ELF-1 (cell line): ENCODE measurements at regions not wholly inside any gene's neighbourhood (a gene's known extent, or its start where the extent isn't known, plus 50 kb on each side); places are given as distances from the start of the nearest gene placed in this dataset.

Source experiments
- DNase-seq: peaks from one replicate; pipeline ENCODE4 v3.0.0-alpha.2; 2016; ENCODE audit warnings: low read depth, low spot score

- no peak for DNase-seq
These were observed 244.3 kb downstream of the ACTR3 start for GRCh38 chr2:114134146-114134545.

DNA sequence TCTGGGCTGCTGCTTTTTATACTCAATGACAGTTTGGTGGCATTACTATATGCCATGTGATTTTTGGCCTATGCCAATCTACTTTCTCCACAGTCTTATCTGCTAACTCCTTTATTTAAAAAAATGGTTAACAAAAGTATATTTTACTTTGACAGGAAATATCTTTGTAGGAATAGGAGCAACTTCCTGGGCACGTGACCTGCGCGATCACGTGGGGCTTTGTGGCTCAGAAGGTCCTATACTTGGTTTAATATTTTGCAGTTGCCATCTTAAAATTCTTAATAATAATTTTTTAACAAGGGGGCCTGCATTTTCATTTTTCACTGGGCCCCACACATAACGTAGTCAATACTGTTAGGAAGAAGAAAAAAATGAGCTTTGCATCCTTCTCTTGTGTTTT, 249.7 kb downstream of the ACTR3 start:
- no peak for DNase-seq

GRCh38 chr2:114156366-114157056, 266.6 kb downstream of the ACTR3 start:
- peak; percentile 6 for DNase-seq

DNA sequence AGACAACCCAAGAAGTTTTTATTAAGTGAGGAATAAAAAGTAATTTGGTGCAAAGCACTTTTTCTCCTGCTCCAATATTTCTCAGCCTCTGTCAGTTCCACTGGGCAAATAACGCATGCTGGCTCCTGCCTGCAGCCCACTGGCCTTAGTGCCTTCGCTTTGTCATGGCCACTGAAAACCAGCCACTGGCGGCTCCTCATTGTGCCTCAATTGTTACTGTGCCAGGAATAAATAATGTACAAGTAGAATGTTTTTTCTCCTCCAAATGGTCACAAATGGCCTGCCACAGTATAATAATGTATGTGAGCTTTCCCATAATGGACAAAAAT, 267.1 kb downstream of the ACTR3 start:
- DNase-seq = no peak

DNA sequence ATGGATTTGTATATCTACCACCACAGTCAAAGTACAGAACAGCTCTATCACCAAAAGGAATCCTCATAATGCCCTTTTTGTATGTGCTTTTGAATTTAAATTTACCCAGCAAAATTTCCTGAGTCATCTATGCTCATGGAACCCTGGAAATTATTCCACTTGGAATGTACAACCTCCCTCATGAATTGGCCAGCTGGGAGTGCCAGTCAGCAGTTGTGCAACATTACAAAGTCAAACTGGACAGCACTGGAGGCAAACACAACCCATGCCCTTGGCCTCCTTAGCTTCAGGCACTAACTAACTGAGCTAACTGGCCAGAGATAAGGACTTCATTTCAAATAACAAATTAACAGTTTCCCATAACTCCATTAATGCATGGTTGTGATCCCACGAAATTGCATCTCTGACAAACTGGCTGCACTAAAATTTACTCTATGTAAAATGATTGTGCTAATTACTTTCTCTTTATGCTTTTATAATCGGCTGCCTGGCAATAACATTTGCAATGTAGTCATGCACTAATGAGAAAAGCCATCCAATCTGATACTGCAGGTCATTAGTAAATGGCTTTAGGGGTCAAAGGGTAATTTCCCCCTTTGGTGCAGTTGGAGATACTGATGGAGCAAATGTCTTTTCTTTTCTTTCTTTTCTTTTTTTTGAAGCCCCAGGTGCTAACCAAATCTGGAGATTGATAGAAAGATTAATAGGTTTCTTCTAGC, 270.5 kb downstream of the ACTR3 start:
- no peak for DNase-seq

- no peak for DNase-seq
These were observed 271.5 kb downstream of the ACTR3 start for GRCh38 chr2:114161371-114161770.

DNA sequence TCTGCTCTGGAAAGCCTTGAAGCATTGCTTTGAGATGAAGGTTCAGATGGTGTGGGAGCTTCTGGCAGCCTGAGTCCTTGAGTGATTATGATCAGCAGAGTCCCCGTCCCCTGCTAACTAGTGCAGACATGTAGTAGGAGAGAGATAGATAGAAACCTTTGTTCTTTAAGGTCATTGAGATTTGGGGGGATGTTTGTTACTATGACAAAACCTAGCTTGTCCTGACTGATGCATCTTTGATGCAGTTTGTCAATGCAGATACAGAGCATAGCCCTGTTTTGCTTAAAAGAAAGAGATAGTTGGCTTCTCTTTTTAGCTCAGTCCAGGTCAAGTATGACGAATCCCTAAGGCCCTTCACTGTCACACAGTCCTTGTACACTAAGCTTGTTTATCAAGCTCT, 274.6 kb upstream of the DPP10 start:
- no peak for DNase-seq

GRCh38 chr2:114170070-114170469, 272.4 kb upstream of the DPP10 start:
- no peak for DNase-seq

- no peak for DNase-seq
These were observed 266.9 kb upstream of the DPP10 start for GRCh38 chr2:114175507-114175906.

GRCh38 chr2:114185501-114185900, 256.9 kb upstream of the DPP10 start:
- no peak for DNase-seq

GRCh38 chr2:114192362-114192761, 250.1 kb upstream of the DPP10 start:
- no peak for DNase-seq

DNA sequence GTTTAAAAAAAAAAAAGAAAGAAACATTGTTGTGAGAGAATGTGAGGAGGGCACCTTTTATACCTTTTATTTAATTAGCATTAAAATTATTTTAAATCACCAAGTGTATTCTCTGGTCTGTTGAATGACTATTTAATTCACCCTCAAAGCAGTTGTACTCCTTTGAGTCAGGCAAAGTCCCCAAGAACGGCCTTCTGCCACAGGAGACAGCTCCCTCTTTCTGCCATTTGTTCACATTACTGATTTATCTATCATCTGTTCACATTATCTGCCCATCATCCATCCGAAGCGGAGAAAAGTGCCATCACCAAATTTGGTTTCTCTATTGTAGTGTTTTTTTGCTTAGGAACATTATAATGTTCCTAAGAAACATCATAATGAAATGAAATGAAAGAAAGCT, 240.7 kb upstream of the DPP10 start:
- no peak for DNase-seq

- DNase-seq = no peak
These were observed 238.8 kb upstream of the DPP10 start for GRCh38 chr2:114203679-114204078.

DNA sequence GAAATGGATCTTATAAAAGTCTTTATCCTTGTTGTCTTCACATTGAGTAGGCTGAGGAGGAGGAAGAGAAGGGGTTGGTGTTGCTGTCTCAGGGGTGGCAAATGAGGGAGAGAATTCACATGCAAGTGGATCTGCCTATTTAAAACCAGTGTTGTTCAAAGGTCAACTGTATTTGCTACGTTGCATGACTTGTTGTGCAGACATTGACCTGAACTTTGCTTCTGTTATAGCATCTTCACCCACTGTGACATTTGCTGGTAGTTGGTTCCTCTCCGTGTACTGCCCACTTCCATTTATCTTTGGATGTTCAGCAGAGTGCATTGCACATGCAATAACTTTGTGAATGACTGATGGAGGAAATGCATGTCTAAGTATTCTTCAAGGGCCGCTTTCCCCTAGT, 228.6 kb upstream of the DPP10 start:
- DNase-seq = no peak

DNA sequence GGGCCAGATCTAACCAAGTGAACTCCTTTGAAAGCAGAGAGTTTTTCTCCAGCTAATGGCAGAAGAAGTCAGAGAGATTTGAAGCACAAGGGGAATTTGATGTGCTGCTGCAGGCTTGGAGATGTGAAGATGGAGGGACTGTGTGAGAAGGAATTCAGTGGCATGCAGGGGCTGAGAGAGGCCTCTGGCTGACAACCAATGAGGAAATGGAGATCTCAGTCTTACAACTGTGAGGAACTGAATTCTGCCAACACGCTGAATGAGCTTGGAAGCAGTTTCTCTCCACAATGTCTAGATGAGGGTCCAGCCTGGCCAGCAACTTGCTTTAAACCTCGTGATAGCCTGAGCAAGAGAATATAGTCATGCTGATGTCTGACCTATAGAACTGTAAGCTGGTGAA, 224.1 kb upstream of the DPP10 start:
- peak; percentile 13 for DNase-seq

GRCh38 chr2:114219456-114219855, 223.0 kb upstream of the DPP10 start:
- no peak for DNase-seq

DNA sequence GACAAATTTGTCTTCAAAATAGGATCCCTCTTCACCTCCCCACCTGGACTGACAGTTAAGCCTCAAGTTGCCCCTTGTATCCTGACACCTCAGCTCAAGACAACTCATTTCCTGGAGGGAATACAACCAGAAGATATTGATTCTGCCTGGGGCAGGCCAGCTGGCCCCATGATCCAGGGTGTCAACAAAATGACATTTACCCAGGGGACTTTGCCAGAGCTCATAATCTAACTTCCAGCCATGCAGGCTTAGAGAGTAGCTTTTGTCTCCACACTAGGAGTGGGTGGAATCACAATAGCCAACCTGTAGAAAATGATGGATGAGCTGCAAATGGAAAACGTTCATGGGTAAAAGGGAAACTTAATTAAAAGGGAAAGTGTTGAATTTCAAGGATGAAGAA, 220.1 kb upstream of the DPP10 start:
- DNase-seq = peak; percentile 62

GRCh38 chr2:114231921-114232320, 210.5 kb upstream of the DPP10 start:
- no peak for DNase-seq

DNA sequence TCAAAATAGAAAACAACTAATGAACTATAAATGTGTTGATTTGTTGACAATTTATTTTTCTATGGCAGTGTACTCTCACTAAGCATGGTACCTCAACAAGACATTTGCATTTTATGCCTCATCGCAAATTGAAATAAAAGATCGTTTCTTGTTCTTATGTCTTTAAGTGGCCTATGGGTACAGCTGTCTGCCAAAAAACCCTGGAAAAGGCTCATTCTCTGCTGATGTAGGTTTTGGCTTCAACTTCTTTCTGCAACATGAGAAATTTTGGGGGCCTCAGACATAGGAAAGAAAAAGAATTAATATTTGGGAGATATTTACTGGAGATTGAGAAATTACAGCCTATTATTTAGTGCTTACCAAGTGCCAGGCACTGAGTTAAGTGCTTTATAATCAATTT, 205.1 kb upstream of the DPP10 start:
- DNase-seq = no peak

DNA sequence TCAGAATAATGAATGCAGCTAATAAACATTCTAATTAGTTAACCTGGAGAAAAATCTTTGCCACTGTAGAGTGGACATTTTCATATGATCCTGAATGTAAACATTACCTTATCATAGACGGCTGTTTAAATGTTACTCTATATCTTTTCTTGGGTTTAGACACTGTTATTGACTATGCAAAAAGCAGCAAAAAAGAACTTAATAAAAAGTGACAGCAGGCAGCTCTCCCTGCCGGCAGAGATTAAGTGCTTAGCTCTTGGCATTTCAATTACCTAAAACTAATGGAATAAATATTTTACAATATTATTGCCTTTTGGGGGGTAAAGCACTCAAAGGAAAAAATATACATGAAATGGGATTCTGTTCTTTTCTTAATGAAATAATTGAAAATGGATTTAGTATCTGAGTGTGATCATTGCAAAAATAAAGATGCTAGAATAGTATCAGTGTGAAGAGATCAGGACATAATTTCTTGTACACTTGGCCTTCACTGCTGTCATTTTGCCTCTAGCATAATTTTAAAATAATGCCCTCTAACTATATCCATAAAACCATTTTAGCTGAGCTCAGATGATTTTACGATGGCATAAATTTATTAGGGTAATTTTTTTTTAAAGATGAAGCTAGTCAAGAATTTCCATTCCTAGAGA, 203.4 kb upstream of the DPP10 start:
- no peak for DNase-seq

GRCh38 chr2:114248648-114249047, 193.8 kb upstream of the DPP10 start:
- DNase-seq = no peak

DNA sequence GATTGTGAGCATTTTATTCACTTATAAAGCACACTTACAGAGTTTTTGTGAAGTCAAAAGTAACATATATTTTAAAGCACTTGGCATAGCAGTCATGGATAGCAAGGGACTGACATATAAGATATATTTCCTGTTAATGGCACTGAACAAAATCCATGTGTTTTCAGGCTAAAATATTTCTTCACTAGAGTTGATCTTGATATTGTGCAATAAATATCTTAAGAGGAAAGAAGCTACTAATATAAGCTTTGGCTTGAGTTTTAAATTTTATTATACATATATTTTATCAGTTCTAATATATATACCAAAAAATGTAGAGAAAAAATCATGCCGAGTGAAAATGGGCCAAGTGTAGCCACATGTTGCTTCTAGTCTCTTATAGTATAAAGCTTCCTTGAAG, 189.7 kb upstream of the DPP10 start:
- no peak for DNase-seq

GRCh38 chr2:114254875-114255274, 187.6 kb upstream of the DPP10 start:
- DNase-seq = no peak
